GM12872 (cell line): ENCODE measurements at regions not wholly inside any gene's neighbourhood (a gene's known extent, or its start where the extent isn't known, plus 50 kb on each side); places are given as distances from the start of the nearest gene placed in this dataset.

Experiments used
- CTCF ChIP-seq: IDR thresholded peaks from 3 replicates; pipeline ENCODE4 v1.5.1; 2011; ENCODE audit warnings: low read depth, mild to moderate bottlenecking, low read length, moderate library complexity; ENCODE audit not compliant: insufficient read depth

DNA sequence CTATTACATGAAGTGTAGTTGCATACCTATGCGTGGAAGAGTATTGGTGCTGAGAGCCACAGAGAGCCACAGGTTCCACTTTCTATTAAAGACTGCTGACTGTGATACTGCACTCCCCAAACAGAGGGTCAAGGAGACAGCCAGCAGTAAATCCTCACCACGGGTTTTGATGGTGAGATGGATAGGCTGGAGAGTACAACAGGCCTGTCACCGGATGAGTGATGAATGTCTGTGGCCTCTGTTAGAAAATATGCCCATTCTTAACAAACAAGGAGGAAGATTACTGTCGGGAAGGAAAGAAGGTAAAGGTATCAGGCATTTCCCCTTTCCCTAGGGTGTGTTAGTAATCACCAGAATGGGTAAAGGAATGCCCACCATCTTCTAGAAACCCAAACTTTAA, 286.5 kb downstream of the ALDH8A1 start:
- no peak for TF ChIP-seq CTCF

DNA sequence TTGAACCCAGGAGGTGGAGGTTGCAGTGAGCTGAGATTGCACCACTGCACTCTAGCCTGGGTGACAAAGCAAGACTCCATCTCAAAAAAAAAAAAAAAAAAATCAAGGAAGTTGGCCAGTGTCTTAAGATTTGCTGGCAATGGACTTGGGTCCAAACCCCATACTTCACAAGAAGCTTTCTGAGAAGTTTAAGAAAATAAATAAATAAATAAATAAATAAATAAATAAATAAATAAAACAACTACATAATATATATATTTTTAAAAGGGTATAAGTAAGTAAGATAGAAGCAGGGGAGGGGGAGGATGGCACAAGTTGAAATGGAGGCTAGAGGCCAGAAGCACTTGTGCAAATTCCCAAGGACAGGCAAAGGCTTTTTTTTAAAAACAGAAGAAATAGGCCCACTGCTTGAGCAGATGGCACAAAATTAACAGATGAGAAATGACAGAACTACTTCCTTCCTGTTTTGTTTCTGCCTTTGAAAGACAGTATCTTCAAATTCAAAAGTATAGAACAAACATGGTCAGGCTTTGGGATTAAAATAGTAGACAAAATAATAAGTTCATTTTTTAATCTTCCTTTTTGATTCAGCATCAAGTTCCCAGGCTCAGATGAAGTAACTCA, 287.7 kb downstream of the ALDH8A1 start:
- no peak for TF ChIP-seq CTCF

GRCh38 chr6:134658596-134658995, 291.3 kb downstream of the ALDH8A1 start:
- TF ChIP-seq CTCF = no peak

DNA sequence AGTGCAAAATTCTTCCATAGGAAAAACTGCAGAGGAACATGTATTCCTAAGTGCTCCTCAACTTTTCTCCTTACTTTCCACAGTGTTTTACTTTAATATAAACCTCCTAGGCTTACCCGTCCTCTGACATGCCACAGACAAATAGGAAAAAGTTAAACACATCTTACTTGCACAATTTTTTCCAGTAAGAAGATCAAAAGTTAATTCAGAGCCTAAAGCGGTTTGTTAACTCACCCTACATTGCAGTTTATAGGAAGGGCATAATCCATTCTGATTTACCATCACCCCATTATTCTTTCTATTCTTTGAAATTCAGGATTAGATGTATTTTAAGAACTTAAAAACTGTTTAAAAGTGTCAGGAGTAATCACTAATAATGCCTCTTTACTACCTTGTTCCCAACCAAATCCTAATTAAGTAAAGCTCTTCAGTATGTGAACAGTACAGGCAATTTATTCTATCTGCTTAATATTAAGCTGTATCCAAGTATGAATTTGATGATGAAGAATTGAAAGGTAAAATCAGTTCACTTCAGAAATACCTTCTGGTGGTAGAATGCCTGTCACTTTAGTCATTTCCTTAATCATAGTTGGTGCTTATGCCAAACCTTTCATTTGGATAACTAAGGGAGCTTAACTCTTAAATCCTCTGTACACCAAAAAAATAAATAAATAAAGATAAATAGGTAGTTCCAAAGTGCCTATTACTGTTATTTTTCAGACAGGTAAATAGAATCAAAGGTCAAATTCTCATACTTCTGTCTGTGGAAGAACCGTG, 292.0 kb downstream of the ALDH8A1 start:
- TF ChIP-seq CTCF = no peak

- TF ChIP-seq CTCF = no peak
Measured at GRCh38 chr6:134657343-134657742, 292.6 kb downstream of the ALDH8A1 start.

GRCh38 chr6:134654751-134655150, 295.1 kb downstream of the ALDH8A1 start:
- no peak for TF ChIP-seq CTCF

- no peak for TF ChIP-seq CTCF
Measured at GRCh38 chr6:134651519-134651918, 298.4 kb downstream of the ALDH8A1 start.
